Stimulated activated naive CD4-positive, alpha-beta T cell treated with Interleukin-2 at 50 U/mL for 16 hours (primary cell): ENCODE measurements at regions not wholly inside any gene's neighbourhood (a gene's known extent, or its start where the extent isn't known, plus 50 kb on each side); places are given as distances from the start of the nearest gene placed in this dataset.
"Not testable (repeated sequence)": the region's sequence is repeated elsewhere in the genome, so short reads cannot be mapped to it uniquely, and the experiment has no call there.

Experiments
- DNase-seq: peaks from one replicate; lab custom pipeline; 2025; lab: John Stamatoyannopoulos, UW

- DNase-seq = no peak
These were observed 130.9 kb downstream of the TES start for GRCh38 chr7:116340943-116341907.

DNA sequence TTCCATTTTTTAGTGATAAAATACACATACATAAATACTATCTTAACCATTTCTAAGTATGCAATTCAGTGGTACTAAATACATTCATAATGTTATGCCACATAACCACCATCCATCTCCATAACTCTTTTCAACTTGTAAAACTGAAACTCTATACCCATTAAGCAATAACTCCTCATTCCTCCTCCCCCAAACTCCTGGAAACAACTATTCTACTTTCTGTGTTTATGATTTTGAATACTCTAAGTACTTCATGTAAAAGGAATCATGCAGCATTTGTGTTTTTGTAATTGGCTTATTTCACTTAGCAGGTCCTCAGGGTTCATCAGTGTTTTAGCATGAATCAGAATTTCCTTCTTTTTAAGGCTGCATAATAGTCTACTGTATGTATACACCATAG lies 131.8 kb downstream of the TES start:
- no peak for DNase-seq

DNA sequence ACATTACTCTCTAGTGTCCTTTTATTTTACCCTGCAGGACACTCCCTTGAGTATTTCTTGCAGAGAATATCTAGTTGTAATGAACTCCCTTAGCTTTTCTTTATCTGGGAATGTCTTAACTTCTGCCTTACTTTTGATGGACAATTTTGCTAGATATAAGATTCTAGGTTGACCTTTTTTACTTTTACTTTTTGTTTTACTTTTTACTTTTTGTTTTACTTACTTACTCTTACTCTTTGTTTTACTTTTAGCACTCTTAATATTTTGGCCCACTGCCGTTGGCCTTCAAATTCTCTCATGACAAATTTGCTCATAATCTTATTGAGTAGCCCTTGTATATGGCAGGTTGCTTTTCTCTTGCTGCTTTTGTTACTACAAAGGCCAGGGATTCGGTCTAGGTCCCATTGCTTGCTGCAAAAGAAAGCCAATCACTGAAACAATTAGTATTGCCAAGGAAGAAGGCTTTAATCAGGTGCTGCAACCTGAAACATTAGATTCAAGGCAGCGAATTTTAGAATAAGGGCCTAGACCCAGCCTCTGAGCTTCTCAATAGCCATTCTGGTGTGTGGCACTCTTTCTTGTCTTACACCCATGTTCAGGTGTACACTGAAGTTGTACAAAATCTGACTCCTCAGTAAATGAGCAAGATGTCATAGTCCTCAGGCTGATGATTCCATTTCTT lies 137.0 kb downstream of the TES start:
- DNase-seq = no peak

DNA sequence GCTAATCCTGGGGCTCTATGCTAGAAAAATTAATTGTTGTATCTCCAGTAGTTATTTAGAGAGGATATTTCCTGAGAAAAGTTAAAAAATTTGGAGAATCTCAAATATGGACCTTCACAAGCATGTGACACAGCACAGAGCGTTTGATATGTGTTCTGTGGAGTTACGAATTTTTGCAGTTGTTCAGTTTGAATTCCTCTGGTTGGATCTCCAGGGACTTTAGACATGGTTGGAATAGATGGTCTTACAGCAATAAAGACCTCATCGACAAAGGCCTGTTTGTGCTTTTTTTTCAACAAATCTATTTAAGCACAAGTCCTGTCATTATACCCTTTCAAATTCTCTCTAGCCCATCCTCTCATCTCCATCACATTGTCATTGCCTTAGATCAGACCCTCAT lies 138.0 kb downstream of the TES start:
- no peak for DNase-seq

DNA sequence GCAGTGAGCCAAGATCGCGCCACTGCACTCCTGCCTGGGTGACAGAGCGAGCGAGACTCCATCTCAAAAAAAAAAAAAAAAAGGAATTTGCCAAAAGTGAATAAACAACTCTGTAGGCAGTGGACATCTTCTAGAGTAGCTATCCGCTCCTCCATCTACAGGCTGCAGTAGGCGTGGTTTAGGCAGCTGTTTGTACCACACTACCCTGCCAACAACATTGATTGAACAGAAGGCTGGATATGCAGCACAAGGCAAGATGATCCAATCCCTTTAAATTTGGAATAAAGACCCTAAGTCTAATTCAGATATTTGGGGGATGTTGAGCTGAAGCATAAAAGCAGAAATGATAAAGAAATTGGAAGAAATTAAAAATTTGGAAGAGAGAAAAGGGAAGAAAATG lies 141.6 kb downstream of the TES start:
- DNase-seq = no peak

DNA sequence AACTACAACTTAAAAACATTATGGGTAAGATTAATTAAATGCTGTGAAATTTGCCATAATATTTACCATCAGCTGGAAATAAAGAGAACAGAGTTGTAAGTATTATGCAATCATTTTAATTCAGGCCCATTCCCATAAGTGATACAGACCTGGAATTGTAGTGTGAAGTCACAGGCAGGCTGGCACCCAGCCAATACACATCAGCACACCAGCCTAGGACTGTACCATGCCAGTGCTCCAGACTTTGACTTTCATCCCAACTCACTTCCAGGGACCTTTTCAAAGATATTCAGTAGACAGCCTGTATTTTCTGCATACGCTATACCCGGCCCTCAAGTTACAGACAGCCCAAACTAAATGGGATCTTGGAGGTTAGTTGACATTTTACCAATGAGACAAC lies 143.3 kb downstream of the TES start:
- DNase-seq = no peak

GRCh38 chr7:116354171-116354545 lies 143.8 kb downstream of the TES start:
- DNase-seq = no peak

DNA sequence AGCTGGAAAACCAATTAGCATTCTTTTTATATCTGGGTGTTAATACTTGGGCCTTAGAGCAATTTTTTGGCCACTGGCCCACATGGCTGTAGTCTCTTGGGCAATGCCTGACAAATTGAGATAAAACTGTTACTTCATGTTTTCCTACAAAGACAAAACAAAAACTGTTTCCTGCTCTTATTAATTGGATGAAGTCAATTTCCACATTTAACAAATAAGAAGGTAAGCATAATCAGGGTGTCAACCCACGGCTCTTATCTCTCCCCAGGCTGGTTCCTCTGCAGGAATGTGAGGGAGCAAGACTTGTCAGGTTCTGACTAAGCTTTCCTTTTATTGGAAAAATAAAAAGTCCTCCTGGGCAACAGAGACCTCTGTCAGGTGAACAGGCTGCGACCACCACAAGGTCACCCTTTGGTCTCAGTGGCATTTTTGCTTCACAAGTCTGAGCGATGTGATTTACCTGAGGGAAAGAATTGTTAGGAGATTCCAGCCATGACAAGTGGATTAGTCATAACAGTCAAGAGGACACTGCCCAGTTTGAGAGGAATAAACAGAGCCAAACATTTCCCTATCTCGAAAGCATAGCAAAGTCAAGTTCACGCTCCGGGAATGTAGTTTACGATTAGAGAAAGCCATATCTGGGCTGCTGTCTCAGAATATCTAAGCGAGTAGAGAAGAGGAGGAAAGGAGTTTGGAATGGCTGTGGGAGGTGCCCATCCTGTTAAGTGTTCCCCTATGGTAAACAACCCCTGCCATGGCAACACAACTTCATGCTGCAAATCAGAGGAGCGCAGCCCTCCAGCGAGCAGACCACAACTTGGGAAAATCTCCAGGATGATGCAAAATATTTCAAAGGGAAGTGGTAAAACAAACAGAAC lies 144.4 kb downstream of the TES start:
- no peak for DNase-seq

DNA sequence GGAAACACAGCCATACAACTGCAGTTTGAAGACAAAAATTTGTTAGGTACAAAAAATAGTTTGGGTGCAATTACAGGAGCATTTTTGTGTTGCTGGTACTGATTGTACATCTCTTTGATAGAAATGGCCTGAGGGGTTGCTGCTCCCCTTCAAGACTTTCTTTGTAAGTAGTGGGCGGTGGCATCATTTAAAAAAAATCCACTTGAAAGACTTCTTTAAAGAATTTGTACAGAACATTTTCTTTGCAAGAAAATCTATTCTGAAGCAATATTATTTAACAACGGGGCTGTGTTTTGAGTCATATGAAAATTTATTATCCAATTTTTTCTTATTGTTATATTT lies 144.1 kb upstream of the CAV2 start:
- DNase-seq = no peak

DNA sequence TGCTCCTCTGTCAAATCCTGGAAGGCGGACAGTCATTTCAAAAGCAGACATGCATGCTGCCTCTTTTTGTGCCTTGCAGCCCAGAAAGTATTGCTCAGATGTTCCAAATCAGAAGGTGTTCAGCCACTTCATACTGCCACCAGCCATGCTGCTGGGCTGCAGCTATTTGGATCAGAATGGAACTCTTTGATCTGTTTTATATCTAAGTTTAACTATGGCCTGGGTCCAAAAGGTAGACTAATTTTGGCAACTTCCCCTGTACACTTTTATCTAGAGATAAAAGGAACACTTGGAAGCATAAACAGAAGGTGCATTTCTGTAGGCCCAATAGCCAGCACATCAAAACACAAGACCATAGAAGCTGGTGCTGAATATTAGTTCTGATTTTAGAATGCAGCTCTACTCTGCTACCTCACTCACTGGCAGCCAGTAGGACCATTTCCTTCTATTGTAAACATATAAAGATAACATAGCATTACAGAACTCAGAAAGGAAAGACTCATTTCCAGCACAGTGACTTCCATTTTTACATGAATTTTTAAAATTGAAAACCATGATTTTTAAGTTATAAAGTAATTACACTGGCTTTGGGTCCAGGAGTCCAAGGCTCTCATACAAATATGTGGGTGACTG lies 143.1 kb upstream of the CAV2 start:
- no peak for DNase-seq

DNA sequence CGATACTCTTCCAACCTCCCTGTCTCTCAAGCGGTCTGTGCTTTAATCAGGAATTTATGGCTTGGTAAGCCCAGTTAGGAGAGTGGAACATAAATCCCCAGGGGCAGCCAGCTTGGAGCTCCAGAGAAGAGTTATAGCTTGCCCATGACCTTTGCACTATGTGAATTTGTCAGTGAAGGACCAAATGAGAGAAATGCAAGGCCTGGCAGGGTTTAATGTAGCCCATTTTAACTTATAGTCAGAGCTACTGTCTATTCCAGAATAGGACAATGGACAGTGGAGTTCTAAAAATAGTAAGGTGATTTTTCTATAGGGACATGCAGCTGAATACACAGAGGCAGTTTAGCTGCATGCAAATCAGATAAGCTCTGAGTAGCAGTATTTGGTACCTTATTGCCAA lies 142.6 kb upstream of the CAV2 start:
- DNase-seq = no peak

DNA sequence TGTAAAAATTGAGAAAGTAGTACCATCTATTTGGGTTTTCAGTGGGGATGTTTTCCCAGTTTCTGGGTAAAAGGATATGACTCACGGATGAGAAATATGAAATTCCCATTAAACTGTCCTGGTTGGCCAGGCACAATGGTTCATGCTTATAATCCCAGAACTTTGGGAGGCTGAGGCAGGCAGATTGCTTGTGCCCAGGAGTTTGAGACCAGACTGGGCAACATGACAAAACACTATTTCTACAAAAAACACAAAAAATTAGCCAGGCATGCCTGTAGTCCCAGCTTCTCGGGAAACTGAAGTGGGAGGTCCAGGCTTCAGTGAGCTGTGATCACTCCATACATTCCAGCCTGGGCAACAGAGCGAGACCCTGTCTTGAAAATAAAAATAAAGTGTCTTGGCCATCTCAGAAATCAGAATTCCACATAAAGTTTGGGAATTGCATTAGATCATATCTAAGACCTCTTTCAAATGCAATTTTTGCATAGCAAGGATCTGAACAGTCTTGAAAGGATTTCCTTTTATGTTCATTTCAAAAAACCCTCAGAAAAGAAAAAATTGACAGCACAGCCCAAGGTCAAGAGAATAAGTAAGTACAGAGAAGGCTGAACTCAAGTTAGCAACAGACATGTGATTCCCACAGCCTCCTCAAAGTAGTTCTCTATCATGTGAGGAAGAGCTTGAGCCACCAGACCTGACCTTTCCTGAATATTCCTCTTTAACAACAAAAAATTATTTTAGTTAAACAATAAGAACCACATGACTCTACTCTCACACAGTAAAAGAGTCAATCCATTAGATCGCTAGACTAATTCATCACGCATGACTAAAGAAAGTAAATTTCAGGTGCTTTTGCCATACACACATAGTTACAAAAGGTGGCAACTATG lies 141.5 kb upstream of the CAV2 start:
- DNase-seq = no peak

DNA sequence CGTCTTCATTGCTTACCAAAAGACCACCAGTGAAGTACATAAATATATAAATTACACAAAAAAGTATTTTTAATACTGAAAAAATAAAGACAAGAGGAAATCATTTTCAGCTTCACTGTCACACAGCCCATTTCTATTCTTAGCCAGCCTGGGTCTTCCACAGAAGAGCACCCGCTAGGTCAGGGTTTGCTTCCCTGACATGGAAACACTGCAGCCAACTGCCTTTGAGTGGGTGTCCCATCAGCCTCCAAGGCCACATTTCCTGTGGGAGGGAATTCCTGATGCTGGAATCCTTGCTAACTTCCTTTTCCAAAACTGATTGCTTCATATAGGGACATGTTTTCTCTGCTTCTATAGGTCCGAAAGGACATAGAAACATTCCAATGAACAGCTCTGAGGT lies 137.8 kb upstream of the CAV2 start:
- DNase-seq = no peak

GRCh38 chr7:116363637-116364432 lies 135.7 kb upstream of the CAV2 start:
- no peak for DNase-seq

- no peak for DNase-seq
These were observed 135.1 kb upstream of the CAV2 start for GRCh38 chr7:116364469-116364868.

- no peak for DNase-seq
These were observed 133.7 kb upstream of the CAV2 start for GRCh38 chr7:116365797-116366196.

GRCh38 chr7:116367171-116367813 lies 132.2 kb upstream of the CAV2 start:
- no peak for DNase-seq

DNA sequence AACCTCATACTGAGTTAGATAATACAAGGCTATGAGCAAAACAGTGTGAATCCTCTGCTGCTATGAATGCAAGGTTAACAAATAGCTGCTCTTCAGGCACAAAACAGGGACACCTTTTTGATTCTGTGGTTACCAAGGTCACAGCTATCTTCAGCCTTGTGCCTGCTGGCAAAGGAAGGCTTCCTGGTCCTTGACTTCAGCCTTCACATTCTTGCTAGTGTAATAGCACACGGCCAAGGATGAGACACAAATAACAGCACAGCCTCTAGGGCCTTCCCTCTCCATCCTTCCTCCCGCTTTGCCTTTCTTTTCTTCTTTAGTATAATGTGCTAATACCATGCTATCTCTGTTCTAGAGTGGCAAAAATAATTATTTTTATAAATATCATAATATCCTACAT lies 130.6 kb upstream of the CAV2 start:
- no peak for DNase-seq

DNA sequence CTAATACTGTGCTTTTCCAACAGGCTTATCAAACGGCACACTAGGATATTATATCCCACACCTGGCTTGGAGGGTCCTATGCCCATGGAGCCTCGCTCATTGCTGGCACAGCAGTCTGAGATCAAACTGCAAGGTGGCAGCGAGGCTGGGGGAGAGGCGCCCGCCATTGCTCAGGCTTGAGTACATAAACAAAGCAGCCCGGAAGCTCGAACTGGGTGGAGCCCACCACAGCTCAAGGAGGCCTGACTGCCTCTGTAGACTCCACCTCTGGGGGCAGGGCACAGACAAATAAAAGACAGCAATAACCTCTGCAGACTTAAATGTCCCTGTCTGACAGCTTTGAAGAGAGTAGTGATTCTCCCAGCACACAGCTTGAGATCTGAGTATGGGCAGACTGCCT lies 128.0 kb upstream of the CAV2 start:
- DNase-seq = not testable (repeated sequence)

- DNase-seq = not testable (repeated sequence)
These were observed 126.3 kb upstream of the CAV2 start for GRCh38 chr7:116373229-116373628.
